ENCODE measurements at regions not wholly inside any gene's neighbourhood (a gene's known extent, or its start where the extent isn't known, plus 50 kb on each side); places are given as distances from the start of the nearest gene placed in this dataset.

DNA sequence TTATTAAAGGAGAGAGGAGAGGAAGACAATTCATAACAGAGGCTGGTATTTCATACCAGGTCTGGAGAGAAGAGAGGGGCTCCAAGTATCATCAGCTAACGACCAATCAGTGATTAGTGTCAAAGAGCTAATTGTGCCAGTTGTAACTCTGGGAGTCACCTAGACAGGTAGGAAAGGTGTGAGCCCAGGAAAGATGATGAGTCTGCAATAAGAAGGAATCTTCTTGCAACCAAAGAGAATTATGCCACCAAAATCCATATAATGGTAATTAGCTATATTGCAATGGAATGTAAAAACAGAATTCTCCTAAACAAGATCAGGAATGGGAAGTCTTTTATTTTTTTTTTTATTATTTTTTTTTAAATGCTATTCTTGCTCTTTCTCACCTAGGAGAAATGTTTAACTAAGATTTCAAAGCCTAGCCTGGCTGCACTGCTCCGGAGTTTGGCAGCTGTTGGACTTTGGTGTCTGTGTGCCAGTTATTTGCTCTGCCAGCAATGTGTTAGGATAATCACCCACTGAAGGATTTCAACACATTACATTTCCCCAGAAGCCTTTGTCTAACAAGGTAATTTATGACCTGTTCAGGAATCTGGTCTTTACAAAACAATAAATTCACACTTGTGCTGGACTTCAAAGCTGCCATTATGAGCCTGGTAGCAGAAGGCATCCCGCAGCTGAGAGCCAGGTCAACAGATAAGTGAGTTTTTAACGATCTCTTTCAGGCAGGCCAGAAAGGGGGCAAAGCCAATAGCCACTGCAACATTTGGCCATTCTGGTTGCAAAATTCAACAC is 89.4 kb downstream of the FOXB1 start:
- DNase-seq (ENCODE audit: low read depth in 4 of 4, low spot score in 2 of 4): no peak

- no peak for DNase-seq (ENCODE audit: low read depth in 4 of 4, low spot score in 2 of 4)
Measured at GRCh38 chr15:60095711-60096110, 91.6 kb downstream of the FOXB1 start.

DNA sequence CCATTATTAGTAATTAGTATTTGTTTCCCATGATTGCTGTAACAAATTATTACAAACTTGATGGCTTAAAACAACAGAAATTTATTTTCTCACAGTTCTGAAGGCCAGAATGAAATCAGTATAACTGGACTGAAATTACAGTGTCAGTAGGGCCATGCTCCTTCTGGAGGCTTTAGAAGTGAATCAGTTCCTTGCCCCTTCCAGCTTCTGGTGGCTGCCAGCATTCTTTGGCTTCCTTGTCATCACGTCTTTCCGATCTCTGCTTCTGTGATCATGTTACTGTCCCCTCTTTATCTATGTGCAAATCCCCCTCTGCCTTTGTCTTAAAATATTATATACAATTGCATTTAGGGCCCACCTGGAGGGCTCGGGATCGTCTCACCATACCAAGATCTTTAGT is 92.0 kb downstream of the FOXB1 start:
- no peak for DNase-seq (ENCODE audit: low read depth in 4 of 4, low spot score in 2 of 4)

GRCh38 chr15:60101416-60101815 is 97.3 kb downstream of the FOXB1 start:
- DNase-seq (ENCODE audit: low read depth in 4 of 4, low spot score in 2 of 4): no peak

DNA sequence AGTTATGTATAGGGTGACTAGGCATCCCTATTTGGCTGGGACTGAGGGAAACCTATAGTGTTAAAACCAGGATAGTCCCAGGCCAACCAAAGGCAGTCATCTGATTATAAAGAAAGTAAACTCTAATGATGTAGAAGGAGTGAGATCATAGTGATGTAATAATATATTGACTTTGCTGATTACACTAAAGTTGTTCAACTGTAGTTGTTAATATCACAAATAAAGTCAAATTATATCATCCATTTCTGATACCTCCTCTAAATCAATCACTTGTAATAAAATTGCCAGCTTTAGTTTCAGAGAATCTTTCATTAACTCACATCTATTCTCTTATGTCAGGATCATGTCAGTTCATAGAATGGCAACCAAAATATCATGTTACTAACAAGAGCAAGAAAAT is 98.6 kb downstream of the FOXB1 start:
- DNase-seq (ENCODE audit: low read depth in 4 of 4, low spot score in 2 of 4): no peak

- DNase-seq (ENCODE audit: low read depth in 4 of 4, low spot score in 2 of 4): no peak
Measured at GRCh38 chr15:60110909-60111308, 106.8 kb downstream of the FOXB1 start.

GRCh38 chr15:60115579-60116380 is 111.7 kb downstream of the FOXB1 start:
- DNase-seq (ENCODE audit: low read depth in 4 of 4, low spot score in 2 of 4): no peak

GRCh38 chr15:60116456-60117089 is 112.5 kb downstream of the FOXB1 start:
- DNase-seq (ENCODE audit: low read depth in 4 of 4, low spot score in 2 of 4): no peak

DNA sequence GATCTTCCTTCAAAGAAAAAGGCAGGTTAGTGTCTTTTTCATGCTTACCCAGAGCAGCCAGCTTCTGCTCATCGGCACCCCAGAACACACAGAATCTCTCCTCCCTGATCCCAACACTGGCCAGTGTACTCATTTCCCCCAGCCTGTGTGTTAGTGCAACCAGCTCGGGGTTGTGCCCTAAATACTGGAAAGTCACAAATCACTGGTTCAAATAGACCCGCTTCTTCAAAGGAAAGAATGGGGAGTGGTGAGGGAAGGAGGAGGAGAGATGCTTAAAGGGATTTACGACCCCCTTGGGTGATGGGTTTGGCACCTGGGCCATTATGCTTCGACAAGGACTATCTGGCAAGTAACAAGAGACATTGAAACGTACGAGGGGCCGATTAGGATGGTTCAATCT is 114.0 kb downstream of the FOXB1 start:
- DNase-seq (ENCODE audit: low read depth in 4 of 4, low spot score in 2 of 4): no peak

DNA sequence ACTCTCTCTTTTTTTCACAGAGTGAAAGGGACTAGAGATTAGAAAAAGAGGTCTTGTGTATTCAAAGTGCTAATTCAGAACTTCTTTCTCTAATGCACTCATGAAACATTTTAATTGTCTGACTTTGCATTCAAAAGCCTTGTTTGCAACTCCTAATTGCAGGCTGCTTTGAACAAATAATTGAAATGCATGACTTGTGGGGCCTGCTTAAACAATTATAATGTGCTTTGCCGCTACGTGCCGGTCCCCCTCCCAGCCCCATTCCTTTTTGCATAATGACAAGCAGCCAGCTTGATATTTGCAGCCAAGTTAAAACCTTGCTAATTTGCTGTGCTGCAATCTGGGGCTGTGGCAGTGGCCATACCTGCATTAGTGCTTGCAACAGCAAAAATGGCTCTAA is 114.5 kb downstream of the FOXB1 start:
- no peak for DNase-seq (ENCODE audit: low read depth in 4 of 4, low spot score in 2 of 4)

DNA sequence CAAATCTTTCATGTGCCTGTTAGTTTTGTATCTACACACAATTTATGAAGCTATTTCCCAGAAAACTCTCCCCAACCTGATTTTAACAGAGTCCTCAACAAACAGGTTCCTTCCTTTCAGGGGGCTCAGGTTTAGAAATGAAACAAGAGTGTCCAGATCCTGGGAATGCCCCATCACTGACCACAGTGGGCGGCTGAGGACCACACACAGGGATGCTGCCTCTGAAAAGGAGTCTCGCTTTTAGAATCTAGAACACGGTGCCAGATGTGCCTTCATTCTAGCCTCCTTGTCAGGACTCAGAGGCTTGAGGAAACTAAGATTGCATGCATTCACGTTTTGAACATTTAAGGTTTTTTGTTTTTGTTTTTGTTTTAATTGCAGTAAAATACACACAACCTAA is 115.0 kb downstream of the FOXB1 start:
- no peak for DNase-seq (ENCODE audit: low read depth in 4 of 4, low spot score in 2 of 4)

DNA sequence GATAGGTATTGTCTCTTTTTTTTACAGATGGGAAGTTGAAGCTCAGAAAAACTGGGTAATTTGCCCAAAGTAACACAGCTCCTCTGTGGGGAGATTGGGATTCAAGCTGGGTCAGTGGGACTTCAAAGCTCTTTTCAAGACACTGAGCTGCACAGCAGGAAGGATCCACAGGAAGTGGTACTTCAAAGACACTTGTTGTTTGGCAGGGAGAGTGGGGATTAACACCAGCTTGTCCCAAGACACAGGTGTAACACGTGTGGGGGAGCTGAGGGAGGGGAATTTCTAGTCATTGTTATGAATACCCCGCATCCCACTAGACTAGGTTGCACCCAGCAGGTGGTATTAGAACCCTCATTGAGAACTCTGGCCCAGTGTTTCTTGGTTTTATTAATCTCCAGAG is 116.0 kb downstream of the FOXB1 start:
- no peak for DNase-seq (ENCODE audit: low read depth in 4 of 4, low spot score in 2 of 4)

DNA sequence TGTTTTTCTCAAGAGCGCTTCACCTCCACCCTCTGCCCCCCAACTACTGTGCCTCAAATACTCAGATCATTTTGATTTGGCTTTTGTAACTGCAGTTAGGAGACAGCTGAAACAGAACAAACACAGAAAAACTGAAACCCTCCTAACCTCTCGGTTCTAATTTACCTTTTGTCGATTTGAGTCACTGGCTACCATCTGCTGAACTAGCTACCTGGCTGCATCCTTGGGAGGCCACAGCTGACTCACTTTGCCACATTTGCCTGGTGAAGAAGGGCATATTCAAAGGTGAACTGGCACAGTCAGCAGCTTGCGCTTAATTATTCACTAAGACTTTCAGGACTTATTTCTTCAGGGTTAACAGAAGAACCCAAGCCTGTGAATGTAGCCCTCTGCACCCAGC is 117.7 kb downstream of the FOXB1 start:
- DNase-seq (ENCODE audit: low read depth in 4 of 4, low spot score in 2 of 4): no peak

DNA sequence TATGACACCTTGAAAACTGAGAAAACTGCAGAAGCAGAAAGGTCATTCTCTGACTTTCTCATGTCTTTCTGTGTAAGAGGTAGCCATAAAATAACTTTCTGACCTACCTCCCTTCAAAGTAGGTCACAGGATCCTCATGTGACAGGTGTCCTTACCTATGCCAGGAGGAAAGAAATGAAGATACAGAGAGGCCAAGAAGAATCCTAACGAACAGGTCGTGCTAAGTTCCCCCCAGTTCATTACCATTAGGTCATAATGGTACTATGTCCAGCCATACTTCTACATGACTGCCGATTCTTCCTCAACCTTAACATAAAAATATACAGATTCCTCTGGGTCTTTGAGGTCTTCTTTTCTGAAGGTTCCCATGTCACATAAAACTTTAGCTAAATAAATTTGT is 118.6 kb downstream of the FOXB1 start:
- DNase-seq (ENCODE audit: low read depth in 4 of 4, low spot score in 2 of 4): no peak

GRCh38 chr15:60124460-60125070 is 120.5 kb downstream of the FOXB1 start:
- DNase-seq (ENCODE audit: low read depth in 4 of 4, low spot score in 2 of 4): no peak

- no peak for DNase-seq (ENCODE audit: low read depth in 4 of 4, low spot score in 2 of 4)
Measured at GRCh38 chr15:60125334-60125733, 121.2 kb downstream of the FOXB1 start.

DNA sequence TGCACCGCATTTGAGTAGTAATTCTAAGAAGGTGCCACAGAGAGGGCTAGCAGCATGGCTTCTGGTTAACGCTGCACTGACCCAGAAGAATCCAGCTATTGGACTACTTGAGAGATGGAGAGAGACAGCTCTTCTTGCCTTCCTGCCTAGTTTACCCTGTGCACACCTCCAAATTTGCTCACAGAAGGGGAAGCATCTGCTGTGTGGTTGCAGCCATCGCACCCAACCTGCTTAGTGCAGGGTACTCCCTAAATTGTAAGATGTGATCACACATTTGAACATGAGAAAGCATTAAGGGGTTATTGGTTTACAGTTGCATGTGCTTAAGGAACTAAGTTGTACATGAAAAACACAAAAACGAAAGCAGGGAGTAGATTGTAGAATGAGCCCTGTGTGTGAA is 122.1 kb downstream of the FOXB1 start:
- DNase-seq (ENCODE audit: low read depth in 4 of 4, low spot score in 2 of 4): no peak

GRCh38 chr15:60126661-60127060 is 122.5 kb downstream of the FOXB1 start:
- no peak for DNase-seq (ENCODE audit: low read depth in 4 of 4, low spot score in 2 of 4)

DNA sequence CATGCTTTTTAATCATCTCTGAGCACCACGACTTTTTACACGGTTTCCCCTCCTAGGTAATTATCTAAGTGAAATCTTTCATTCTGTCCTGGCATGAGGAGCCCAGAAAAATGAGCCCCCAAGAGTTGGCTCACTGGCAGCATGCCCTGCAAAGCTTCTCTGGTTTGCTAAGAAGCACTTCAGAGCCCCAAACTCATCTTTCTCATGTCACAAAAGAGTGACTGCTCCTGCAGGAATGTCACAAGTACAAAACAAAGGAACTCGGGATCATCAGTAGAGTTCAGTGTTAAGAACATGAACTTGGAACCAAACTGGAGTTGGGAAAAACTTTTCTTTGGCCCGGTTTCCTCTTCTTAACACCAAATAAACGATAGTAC is 123.9 kb downstream of the FOXB1 start:
- no peak for DNase-seq (ENCODE audit: low read depth in 4 of 4, low spot score in 2 of 4)

GRCh38 chr15:60128710-60129109 is 124.6 kb downstream of the FOXB1 start:
- no peak for DNase-seq (ENCODE audit: low read depth in 4 of 4, low spot score in 2 of 4)

DNA sequence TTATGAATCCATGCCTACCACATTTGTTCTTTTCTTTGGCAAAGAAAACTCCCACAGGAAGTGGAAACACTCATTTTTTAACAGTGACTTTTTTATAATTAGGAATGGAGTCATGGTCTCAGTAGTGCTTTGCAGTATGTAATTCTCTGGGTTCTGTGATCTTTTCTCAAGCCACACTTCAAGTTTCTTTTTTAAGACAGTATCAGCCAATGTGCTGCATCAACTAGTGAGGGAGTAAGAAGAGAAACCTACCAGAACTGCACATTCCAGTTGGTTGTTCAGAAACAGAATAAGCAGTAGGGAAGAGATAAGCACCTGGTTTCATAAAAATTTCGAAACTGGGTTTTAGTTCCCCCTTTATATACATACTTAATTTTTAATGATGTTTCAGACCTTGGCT is 126.3 kb downstream of the FOXB1 start:
- no peak for DNase-seq (ENCODE audit: low read depth in 4 of 4, low spot score in 2 of 4)

Data from left renal cortex interstitium (tissue), 4 donors.